GM23338 (cell line): ENCODE measurements at regions not wholly inside any gene's neighbourhood (a gene's known extent, or its start where the extent isn't known, plus 50 kb on each side); places are given as distances from the start of the nearest gene placed in this dataset.
A peak's percentile ranks its signal among the peaks of the same experiment; 100 is the strongest.

Source experiments
- ATAC-seq: fragments of 200-7000 bp; cut with Tn5 transposase; 3 replicates; pipeline ENCODE4 v1.9.1; 2020
- DNase-seq: peaks from one replicate; pipeline ENCODE4 v3.0.0-alpha.2; 2015; ENCODE audit warnings: low spot score
- H2AFZ ChIP-seq: fragments of 200-600 bp; sonication (generic); 2 replicates; pipeline ENCODE4 v1.8.0; 2016; ENCODE audit warnings: antibody characterized with exemption, mild to moderate bottlenecking, moderate library complexity
- H3F3A ChIP-seq: fragments of 200-600 bp; sonication (generic); replicated peaks from 2 replicates; pipeline ENCODE4 v1.8.0; 2017; ENCODE audit warnings: antibody characterized with exemption, mixed run types, low read depth
- H3K27ac ChIP-seq: fragments of 200-600 bp; sonication (generic); 2 replicates; pipeline ENCODE4 v1.6.1; 2016; ENCODE audit warnings: low read depth
- H3K27me3 ChIP-seq: fragments of 200-600 bp; sonication (generic); 2 replicates; pipeline ENCODE4 v1.8.0; 2016; ENCODE audit warnings: mild to moderate bottlenecking, mixed run types, moderate library complexity; ENCODE audit not compliant: insufficient read depth
- H3K36me3 ChIP-seq: fragments of 200-600 bp; sonication (generic); 2 replicates; pipeline ENCODE4 v1.8.0; 2016; ENCODE audit warnings: mild to moderate bottlenecking; ENCODE audit not compliant: insufficient read depth
- H3K4me1 ChIP-seq: fragments of 200-600 bp; sonication (generic); 2 replicates; pipeline ENCODE4 v1.8.0; 2016; ENCODE audit warnings: mild to moderate bottlenecking, moderate library complexity; ENCODE audit not compliant: insufficient read depth
- H3K4me2 ChIP-seq: fragments of 200-600 bp; sonication (generic); 2 replicates; pipeline ENCODE4 v1.7.1; 2017; ENCODE audit warnings: mixed run types
- H3K4me3 ChIP-seq: fragments of 200-600 bp; sonication (generic); 2 replicates; pipeline ENCODE4 v1.6.1; 2016; ENCODE audit warnings: mixed run types
- H3K79me2 ChIP-seq: fragments of 200-600 bp; sonication (generic); replicated peaks from 2 replicates; pipeline ENCODE4 v1.8.0; 2017; ENCODE audit warnings: mild to moderate bottlenecking; ENCODE audit not compliant: insufficient read depth
- H3K9me2 ChIP-seq: fragments of 200-600 bp; sonication (generic); 2 replicates; pipeline ENCODE4 v1.8.0; 2017; ENCODE audit not compliant: insufficient read depth
- H4K20me1 ChIP-seq: fragments of 200-600 bp; sonication (generic); replicated peaks from 2 replicates; pipeline ENCODE4 v1.8.0; 2017; ENCODE audit warnings: mild to moderate bottlenecking; ENCODE audit not compliant: insufficient read depth
- H3K27ac Mint-ChIP-seq: 2 replicates; pipeline ENCODE4 v1.8.0; 2020; ENCODE audit warnings: inconsistent platforms, mild to moderate bottlenecking, moderate library complexity, mixed read lengths
- H3K27me3 Mint-ChIP-seq: 3 replicates; pipeline ENCODE4 v1.8.0; 2022; ENCODE audit warnings: low read depth, mild to moderate bottlenecking, moderate library complexity, mixed read lengths, inconsistent platforms; ENCODE audit not compliant: insufficient read depth, poor library complexity
- H3K36me3 Mint-ChIP-seq: 3 replicates; pipeline ENCODE4 v1.8.0; 2021; ENCODE audit warnings: low read depth, mild to moderate bottlenecking, inconsistent platforms, moderate library complexity, mixed read lengths
- H3K4me1 Mint-ChIP-seq: 3 replicates; pipeline ENCODE4 v1.8.0; 2020; ENCODE audit warnings: mild to moderate bottlenecking, inconsistent platforms, mixed read lengths
- H3K4me3 Mint-ChIP-seq: 3 replicates; pipeline ENCODE4 v1.8.0; 2021; ENCODE audit warnings: moderate library complexity, mild to moderate bottlenecking, inconsistent platforms, mixed read lengths
- H3K9me3 Mint-ChIP-seq: 3 replicates; pipeline ENCODE4 v1.8.0; 2020; ENCODE audit warnings: moderate library complexity, mild to moderate bottlenecking, inconsistent platforms, mixed read lengths
- CREB1 ChIP-seq: fragments of 250-450 bp; sonication (Bioruptor Pico); IDR thresholded peaks from 2 replicates; pipeline ENCODE4 v1.5.0; 2020; ENCODE audit warnings: low read depth, mild to moderate bottlenecking, moderate library complexity
- CTCF ChIP-seq, 2 experiments: fragments of 200-600 bp in 1 of 2; sonication (generic) in 1 of 2; conservative IDR thresholded peaks; 2 replicates each; pipeline versions ENCODE4 v1.5.1 to v1.6.1; 2016 to 2017; ENCODE audit warnings: antibody characterized with exemption in 2 of 2, low read depth in 2 of 2, mild to moderate bottlenecking in 2 of 2, moderate library complexity in 1 of 2
- ETS1 ChIP-seq: IDR thresholded peaks from 2 replicates; pipeline ENCODE4 v1.6.1; 2016; ENCODE audit warnings: antibody characterized with exemption
- EZH2 ChIP-seq: fragments of 200-600 bp; sonication (generic); IDR thresholded peaks from one replicate; pipeline ENCODE4 v1.8.0; 2017; ENCODE audit warnings: antibody characterized with exemption, mild to moderate bottlenecking, low read depth; ENCODE audit not compliant: unreplicated experiment
- EZH2phosphoT487 ChIP-seq: fragments of 200-600 bp; sonication (generic); IDR thresholded peaks from one replicate; pipeline ENCODE4 v1.8.1; 2018; ENCODE audit warnings: antibody characterized with exemption; ENCODE audit not compliant: unreplicated experiment
- JUNB ChIP-seq: IDR thresholded peaks from one replicate; pipeline ENCODE4 v1.6.1; 2016; ENCODE audit warnings: antibody characterized with exemption; ENCODE audit not compliant: unreplicated experiment
- NANOG ChIP-seq: IDR thresholded peaks from 2 replicates; pipeline ENCODE4 v1.6.1; 2016; ENCODE audit warnings: antibody characterized with exemption, borderline replicate concordance
- POLR2AphosphoS5 ChIP-seq: IDR thresholded peaks from 2 replicates; pipeline ENCODE4 v1.6.1; 2016; ENCODE audit warnings: antibody characterized with exemption, low read depth
- REST ChIP-seq: IDR thresholded peaks from one replicate; pipeline ENCODE4 v1.6.1; 2018; ENCODE audit warnings: antibody characterized with exemption; ENCODE audit not compliant: unreplicated experiment
- STAT1 ChIP-seq: IDR thresholded peaks from one replicate; pipeline ENCODE4 v1.6.1; 2016; ENCODE audit warnings: antibody characterized with exemption; ENCODE audit not compliant: unreplicated experiment
- ZNF114 ChIP-seq: fragments of 250-450 bp; sonication (Bioruptor Pico); IDR thresholded peaks from 2 replicates; pipeline ENCODE4 v1.5.0; 2020; ENCODE audit warnings: mild to moderate bottlenecking, moderate library complexity
- ZNF331 ChIP-seq: fragments of 250-450 bp; sonication (Bioruptor Pico); IDR thresholded peaks from 2 replicates; pipeline ENCODE4 v1.5.0; 2020; ENCODE audit warnings: low read depth, mild to moderate bottlenecking, moderate library complexity

GRCh38 chr3:127440384-127440783 is 150.1 kb downstream of the TPRA1 start:
- no peaks in the 10 kb centered on the region for H3K79me2 ChIP-seq

GRCh38 chr3:127439621-127440020 is 150.9 kb downstream of the TPRA1 start:
- H3K4me3 ChIP-seq, result no peak overlapping the region

More at GRCh38 chr3:127440384-127440783, 150.1 kb downstream of the TPRA1 start:
- H3F3A ChIP-seq, result no peaks in the 10 kb centered on the region
- H2AFZ ChIP-seq, result no peak overlapping the region
- H3K36me3 ChIP-seq, result no peaks in the 10 kb centered on the region
- H3K4me1 Mint-ChIP-seq, result peaks cover 7% of the 10 kb centered on the region
- H3K4me3 Mint-ChIP-seq, result no peak overlapping the region
- no peaks in the 10 kb centered on the region for H3K36me3 Mint-ChIP-seq
- peaks cover 11% of the 10 kb centered on the region for H3K4me1 ChIP-seq
- H3K9me2 ChIP-seq, result no peaks in the 10 kb centered on the region
- no peaks in the 10 kb centered on the region for H3K27me3 ChIP-seq
- no peak overlapping the region for H3K27ac ChIP-seq
- TF ChIP-seq CTCF (conservative IDR thresholded peaks at IDR 0.05; ENCODE audit: low read depth in 2 of 2) (no peak), EZH2phosphoT487 (no peak), CREB1 (CRISPR knock-in tag) (no peak), NANOG (no peak), ZNF331 (no peak), STAT1 (no peak)
- no peak overlapping the region for H3K4me2 ChIP-seq
- no peak overlapping the region for H3K4me3 ChIP-seq
- ATAC-seq (no peak), DNase-seq (no peak)
- H4K20me1 ChIP-seq, result no peaks in the 10 kb centered on the region
- H3K27me3 Mint-ChIP-seq, result peaks cover 5% of the 10 kb centered on the region
- H3K27ac Mint-ChIP-seq, result no peak overlapping the region
- no peaks in the 10 kb centered on the region; the same call in 2 of the 3 replicates for H3K9me3 Mint-ChIP-seq

GRCh38 chr3:127438951-127439350 is 151.1 kb upstream of the PRR20G start:
- no peak for DNase-seq
- no peaks in the 10 kb centered on the region for H3K36me3 ChIP-seq
- H3K27ac ChIP-seq, result no peak overlapping the region
- H3K36me3 Mint-ChIP-seq, result no peaks in the 10 kb centered on the region
- H3F3A ChIP-seq, result no peaks in the 10 kb centered on the region
- no peak overlapping the region for H3K4me2 ChIP-seq
- H3K9me2 ChIP-seq, result no peaks in the 10 kb centered on the region
- no peak overlapping the region for H3K4me3 Mint-ChIP-seq
- peaks cover 5% of the 10 kb centered on the region for H3K27me3 Mint-ChIP-seq
- H4K20me1 ChIP-seq, result no peaks in the 10 kb centered on the region
- H3K79me2 ChIP-seq, result no peaks in the 10 kb centered on the region
- no peaks in the 10 kb centered on the region; the same call in 2 of the 3 replicates for H3K9me3 Mint-ChIP-seq
- no peaks in the 10 kb centered on the region for H3K27me3 ChIP-seq
- no peak overlapping the region for H3K4me3 ChIP-seq
- H3K4me1 ChIP-seq, result peaks cover 11% of the 10 kb centered on the region
- H3K4me1 Mint-ChIP-seq, result peaks cover 7% of the 10 kb centered on the region
- H2AFZ ChIP-seq, result peak overlapping the region; percentile 23; the same call in 1 of the 2 replicates
- no peak overlapping the region for H3K27ac Mint-ChIP-seq
- no peak for ATAC-seq
- TF ChIP-seq POLR2AphosphoS5, result no peak
- TF ChIP-seq CTCF (conservative IDR thresholded peaks at IDR 0.05; ENCODE audit: low read depth in 2 of 2), result no peak
- TF ChIP-seq REST, result no peak
- TF ChIP-seq NANOG, result no peak
- no peak for TF ChIP-seq ETS1
- no peak for TF ChIP-seq CREB1 (CRISPR knock-in tag)
- no peak for TF ChIP-seq JUNB
- no peak for TF ChIP-seq ZNF114
- no peak for TF ChIP-seq EZH2phosphoT487

More at GRCh38 chr3:127439621-127440020, 150.9 kb downstream of the TPRA1 start:
- no peak overlapping the region for H3K27ac Mint-ChIP-seq
- Histone ChIP-seq H3K36me3 (no peaks in the 10 kb centered on the region), H3K4me2 (no peak overlapping the region), H2AFZ (peak overlapping the region; percentile 23; the same call in 1 of the 2 replicates), H4K20me1 (no peaks in the 10 kb centered on the region), H3K27ac (no peak overlapping the region), H3K27me3 (no peaks in the 10 kb centered on the region), H3K4me1 (peaks cover 11% of the 10 kb centered on the region), H3K79me2 (no peaks in the 10 kb centered on the region), H3F3A (no peaks in the 10 kb centered on the region), H3K9me2 (no peaks in the 10 kb centered on the region)
- peaks cover 5% of the 10 kb centered on the region for H3K27me3 Mint-ChIP-seq
- H3K36me3 Mint-ChIP-seq, result no peaks in the 10 kb centered on the region
- no peak overlapping the region for H3K4me3 Mint-ChIP-seq
- no peaks in the 10 kb centered on the region; the same call in 2 of the 3 replicates for H3K9me3 Mint-ChIP-seq
- TF ChIP-seq ZNF114 (no peak), EZH2 (no peak)
- H3K4me1 Mint-ChIP-seq, result peaks cover 7% of the 10 kb centered on the region
- DNase-seq (no peak), ATAC-seq (no peak)
